Uterus (tissue), 2 donors: ENCODE measurements at regions not wholly inside any gene's neighbourhood (a gene's known extent, or its start where the extent isn't known, plus 50 kb on each side); places are given as distances from the start of the nearest gene placed in this dataset.
"Not testable (repeated sequence)": the region's sequence is repeated elsewhere in the genome, so short reads cannot be mapped to it uniquely, and the experiment has no call there.

Experiments
- CTCF ChIP-seq, 4 experiments: fragments of 200-600 bp in 2 of 4; fragments of 450-650 bp in 2 of 4; sonication (generic) in 2 of 4; IDR thresholded peaks; one replicate each; pipeline ENCODE4 v1.5.1; 2016 to 2019; ENCODE audit warnings: antibody characterized with exemption in 4 of 4, mild to moderate bottlenecking in 2 of 4, moderate library complexity in 1 of 4
- POLR2A ChIP-seq, 2 donors: fragments of 450-650 bp; IDR thresholded peaks; one replicate each; pipeline ENCODE4 v1.6.1; 2016; ENCODE audit warnings: antibody characterized with exemption in 2 of 2, mild to moderate bottlenecking in 1 of 2, moderate library complexity in 1 of 2

- TF ChIP-seq POLR2A, CTCF (IDR thresholded peaks at IDR 0.05): not testable (repeated sequence)
These were observed 129.3 kb upstream of the LRRC61 start for GRCh38 chr7:150193866-150194265.
